H9 (cell line): ENCODE measurements at regions not wholly inside any gene's neighbourhood (a gene's known extent, or its start where the extent isn't known, plus 50 kb on each side); places are given as distances from the start of the nearest gene placed in this dataset.

ENCODE experiments used
- DNase-seq: peaks from one replicate; pipeline ENCODE4 v3.0.0-alpha.2; 2017
- H2AFZ ChIP-seq: one replicate; pipeline ENCODE4 v1.6.1; 2013; ENCODE audit warnings: mild to moderate bottlenecking, low read length, control low read depth, moderate library complexity
- H2AK5ac ChIP-seq: 2 replicates; pipeline ENCODE4 v1.6.1; 2013; ENCODE audit warnings: low read length, control low read depth, mixed read lengths; ENCODE audit not compliant: insufficient read length
- H2BK120ac ChIP-seq: one replicate; pipeline ENCODE4 v1.6.1; 2013; ENCODE audit warnings: low read depth, mild to moderate bottlenecking, low read length, control low read depth, inconsistent platforms; ENCODE audit not compliant: poor library complexity, severe bottlenecking
- H2BK12ac ChIP-seq: 2 replicates; pipeline ENCODE4 v1.6.1; 2013; ENCODE audit warnings: low read length, control low read depth, mixed read lengths, low read depth; ENCODE audit not compliant: insufficient read length
- H2BK15ac ChIP-seq: 2 replicates; pipeline ENCODE4 v1.6.1; 2013; ENCODE audit warnings: low read depth, low read length, control low read depth
- H2BK20ac ChIP-seq: one replicate; pipeline ENCODE4 v1.6.1; 2013; ENCODE audit warnings: low read depth, mild to moderate bottlenecking, low read length, control low read depth, inconsistent platforms; ENCODE audit not compliant: poor library complexity, severe bottlenecking
- H2BK5ac ChIP-seq: 2 replicates; pipeline ENCODE4 v1.6.1; 2013; ENCODE audit warnings: low read length, control low read depth, mixed read lengths; ENCODE audit not compliant: insufficient read length
- H3K14ac ChIP-seq: 2 replicates; pipeline ENCODE4 v1.6.1; 2013; ENCODE audit warnings: low read length, control low read depth; ENCODE audit not compliant: insufficient read depth
- H3K18ac ChIP-seq: 2 replicates; pipeline ENCODE4 v1.6.1; 2013; ENCODE audit warnings: low read depth, mild to moderate bottlenecking, mixed read lengths, low read length, control low read depth; ENCODE audit not compliant: insufficient read length
- H3K23ac ChIP-seq: 2 replicates; pipeline ENCODE4 v1.6.1; 2013; ENCODE audit warnings: low read length, control low read depth, mixed read lengths, low read depth; ENCODE audit not compliant: insufficient read length
- H3K23me2 ChIP-seq: 2 replicates; pipeline ENCODE4 v1.6.1; 2013; ENCODE audit warnings: low read depth, mild to moderate bottlenecking, mixed read lengths, low read length, control low read depth; ENCODE audit not compliant: insufficient read length, poor library complexity, severe bottlenecking
- H3K27ac ChIP-seq: 2 replicates; pipeline ENCODE4 v1.5.1; 2013; ENCODE audit warnings: low read length, control low read depth, mixed read lengths, low read depth; ENCODE audit not compliant: insufficient read length
- H3K27me3 ChIP-seq: 2 replicates; pipeline ENCODE4 v1.6.1; 2013; ENCODE audit warnings: low read length, control low read depth, inconsistent platforms; ENCODE audit not compliant: insufficient read depth
- H3K4ac ChIP-seq: 2 replicates; pipeline ENCODE4 v1.6.1; 2013; ENCODE audit warnings: low read depth, mild to moderate bottlenecking, control low read depth, inconsistent platforms, low read length, moderate library complexity
- H3K4me1 ChIP-seq: 2 replicates; pipeline ENCODE4 v1.6.1; 2013; ENCODE audit warnings: low read length, control low read depth, inconsistent platforms; ENCODE audit not compliant: insufficient read depth
- H3K4me2 ChIP-seq: 2 replicates; pipeline ENCODE4 v1.6.1; 2013; ENCODE audit warnings: low read length, control low read depth, mixed read lengths; ENCODE audit not compliant: insufficient read length, insufficient read depth
- H3K56ac ChIP-seq: 2 replicates; pipeline ENCODE4 v1.6.1; 2013; ENCODE audit warnings: low read depth, mild to moderate bottlenecking, mixed read lengths, low read length, control low read depth; ENCODE audit not compliant: insufficient read length
- H3K79me1 ChIP-seq: 2 replicates; pipeline ENCODE4 v1.6.1; 2013; ENCODE audit warnings: low read depth, mild to moderate bottlenecking, moderate library complexity, low read length, control low read depth, inconsistent platforms; ENCODE audit not compliant: insufficient read depth, poor library complexity, severe bottlenecking
- H3K79me2 ChIP-seq: 2 replicates; pipeline ENCODE4 v1.6.1; 2013; ENCODE audit warnings: low read length, control low read depth, inconsistent platforms; ENCODE audit not compliant: insufficient read depth
- H3K9ac ChIP-seq: 2 replicates; pipeline ENCODE4 v1.6.1; 2013; ENCODE audit warnings: low read length, control low read depth, mixed read lengths; ENCODE audit not compliant: insufficient read length; ENCODE audit errors: extremely low read depth
- H3K9me3 ChIP-seq: one replicate; pipeline ENCODE4 v1.6.1; 2013; ENCODE audit warnings: low read depth, low read length, inconsistent platforms; ENCODE audit not compliant: control insufficient read depth
- H3T11ph ChIP-seq: one replicate; pipeline ENCODE4 v1.6.1; 2013; ENCODE audit warnings: mild to moderate bottlenecking, low read length, control low read depth, inconsistent platforms
- H4K20me1 ChIP-seq: one replicate; pipeline ENCODE4 v1.6.1; 2013; ENCODE audit not compliant: control insufficient read depth, insufficient read length, insufficient read depth
- H4K5ac ChIP-seq: 2 replicates; pipeline ENCODE4 v1.6.1; 2013; ENCODE audit warnings: low read depth, mild to moderate bottlenecking, mixed read lengths, low read length, control low read depth; ENCODE audit not compliant: insufficient read length
- H4K8ac ChIP-seq: replicated peaks from 2 replicates; pipeline ENCODE4 v1.6.1; 2013; ENCODE audit warnings: low read length, control low read depth, mixed read lengths, low read depth; ENCODE audit not compliant: insufficient read length
- H4K91ac ChIP-seq: 2 replicates; pipeline ENCODE4 v1.6.1; 2013; ENCODE audit warnings: low read depth, mild to moderate bottlenecking, moderate library complexity, mixed read lengths, low read length, control low read depth; ENCODE audit not compliant: insufficient read length
- H3K27ac Mint-ChIP-seq, 3 experiments: 2 replicates in 2 of 3; 3 replicates in 1 of 3; pipeline ENCODE4 v1.8.0; 2020 to 2021; ENCODE audit warnings: mixed read lengths in 3 of 3, mild to moderate bottlenecking in 1 of 3, moderate library complexity in 1 of 3
- H3K27me3 Mint-ChIP-seq: 2 replicates; pipeline ENCODE4 v1.8.0; 2021; ENCODE audit warnings: low read depth, mild to moderate bottlenecking, moderate library complexity, mixed read lengths
- H3K36me3 Mint-ChIP-seq, 3 experiments: 2 replicates in 2 of 3; 3 replicates in 1 of 3; pipeline ENCODE4 v1.8.0; 2020 to 2021; ENCODE audit warnings: low read depth in 3 of 3, mixed read lengths in 3 of 3; ENCODE audit not compliant: insufficient read depth in 1 of 3
- H3K4me1 Mint-ChIP-seq, 2 experiments: 2 replicates each; pipeline ENCODE4 v1.8.0; 2020; ENCODE audit warnings: mixed read lengths in 2 of 2
- H3K4me3 Mint-ChIP-seq, 2 experiments: 2 replicates in 1 of 2; 3 replicates in 1 of 2; pipeline ENCODE4 v1.8.0; 2020 to 2021; ENCODE audit warnings: mild to moderate bottlenecking in 2 of 2, mixed read lengths in 2 of 2, moderate library complexity in 1 of 2
- H3K9me3 Mint-ChIP-seq, 2 experiments: 2 replicates in 1 of 2; 3 replicates in 1 of 2; pipeline ENCODE4 v1.8.0; 2020; ENCODE audit warnings: mild to moderate bottlenecking in 2 of 2, mixed read lengths in 2 of 2, moderate library complexity in 1 of 2
- WGBS: extraction: QIAGEN DNeasy Blood & Tissue Kit; methylation state at CpG from one replicate; pipeline ENCODE4 v1.1.7; 2013; ENCODE audit warnings: missing lambda C conversion rate, low lambda C conversion rate, mixed read lengths; ENCODE audit not compliant: insufficient read length; ENCODE audit errors: extremely low coverage; 5-methylcytosine and 5-hydroxymethylcytosine counted together
- TF ChIP-seq, protein P1 (sequence below): fragments of 200-600 bp; sonication (generic); conservative IDR thresholded peaks from 3 replicates; pipeline ENCODE4 v1.8.0; 2021; ENCODE audit warnings: antibody characterized with exemption, mild to moderate bottlenecking

GRCh38 chr1:239840790-239841189 lies 250.9 kb upstream of the FMN2 start:
- DNase-seq, result no peak
- Histone ChIP-seq H4K91ac (no peak overlapping the region), H2BK12ac (no peak overlapping the region), H3K9me3 (no peaks in the 10 kb centered on the region), H3K79me1 (no peaks in the 10 kb centered on the region), H3K23ac (no peak overlapping the region), H3K27me3 (no peaks in the 10 kb centered on the region), H2BK120ac (no peak overlapping the region), H3K27ac (no peak overlapping the region), H3K56ac (no peak overlapping the region), H3K9ac (no peak overlapping the region), H2BK15ac (no peak overlapping the region), H2AK5ac (no peak overlapping the region), H3K79me2 (no peaks in the 10 kb centered on the region), H2BK20ac (no peak overlapping the region), H2AFZ (no peak overlapping the region), H4K5ac (no peak overlapping the region), H3K18ac (no peak overlapping the region), H3K4me2 (no peak overlapping the region), H3T11ph (no peak overlapping the region), H3K23me2 (no peaks in the 10 kb centered on the region), H3K4me1 (no peaks in the 10 kb centered on the region), H3K14ac (no peak overlapping the region), H4K20me1 (no peaks in the 10 kb centered on the region), H4K8ac (no peak overlapping the region), H3K4ac (no peak overlapping the region), H2BK5ac (no peak overlapping the region)
- H3K27me3 Mint-ChIP-seq, result no peaks in the 10 kb centered on the region
- no peaks in the 10 kb centered on the region for H3K9me3 Mint-ChIP-seq
- TF ChIP-seq, protein P1, sequence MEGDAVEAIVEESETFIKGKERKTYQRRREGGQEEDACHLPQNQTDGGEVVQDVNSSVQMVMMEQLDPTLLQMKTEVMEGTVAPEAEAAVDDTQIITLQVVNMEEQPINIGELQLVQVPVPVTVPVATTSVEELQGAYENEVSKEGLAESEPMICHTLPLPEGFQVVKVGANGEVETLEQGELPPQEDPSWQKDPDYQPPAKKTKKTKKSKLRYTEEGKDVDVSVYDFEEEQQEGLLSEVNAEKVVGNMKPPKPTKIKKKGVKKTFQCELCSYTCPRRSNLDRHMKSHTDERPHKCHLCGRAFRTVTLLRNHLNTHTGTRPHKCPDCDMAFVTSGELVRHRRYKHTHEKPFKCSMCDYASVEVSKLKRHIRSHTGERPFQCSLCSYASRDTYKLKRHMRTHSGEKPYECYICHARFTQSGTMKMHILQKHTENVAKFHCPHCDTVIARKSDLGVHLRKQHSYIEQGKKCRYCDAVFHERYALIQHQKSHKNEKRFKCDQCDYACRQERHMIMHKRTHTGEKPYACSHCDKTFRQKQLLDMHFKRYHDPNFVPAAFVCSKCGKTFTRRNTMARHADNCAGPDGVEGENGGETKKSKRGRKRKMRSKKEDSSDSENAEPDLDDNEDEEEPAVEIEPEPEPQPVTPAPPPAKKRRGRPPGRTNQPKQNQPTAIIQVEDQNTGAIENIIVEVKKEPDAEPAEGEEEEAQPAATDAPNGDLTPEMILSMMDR, result no peak
- no peak overlapping the region for H3K4me3 Mint-ChIP-seq
- no CpG with 5 or more reads among the region's 3 CpGs for WGBS
- no peak overlapping the region; a peak in 1 of 7 replicates for H3K27ac Mint-ChIP-seq
- H3K36me3 Mint-ChIP-seq, result no peaks in the 10 kb centered on the region; a peak in 1 of 7 replicates
- H3K4me1 Mint-ChIP-seq, result no peaks in the 10 kb centered on the region
